HG03469 (cell line): ENCODE measurements at regions not wholly inside any gene's neighbourhood (a gene's known extent, or its start where the extent isn't known, plus 50 kb on each side); places are given as distances from the start of the nearest gene placed in this dataset.

ENCODE experiments used
- ATAC-seq: cut with Tn5 transposase; IDR thresholded peaks from one replicate; pipeline ENCODE4 v1.9.1; 2021; ENCODE audit warnings: mild to moderate bottlenecking, moderate library complexity, moderate number of reproducible peaks; ENCODE audit not compliant: unreplicated experiment

DNA sequence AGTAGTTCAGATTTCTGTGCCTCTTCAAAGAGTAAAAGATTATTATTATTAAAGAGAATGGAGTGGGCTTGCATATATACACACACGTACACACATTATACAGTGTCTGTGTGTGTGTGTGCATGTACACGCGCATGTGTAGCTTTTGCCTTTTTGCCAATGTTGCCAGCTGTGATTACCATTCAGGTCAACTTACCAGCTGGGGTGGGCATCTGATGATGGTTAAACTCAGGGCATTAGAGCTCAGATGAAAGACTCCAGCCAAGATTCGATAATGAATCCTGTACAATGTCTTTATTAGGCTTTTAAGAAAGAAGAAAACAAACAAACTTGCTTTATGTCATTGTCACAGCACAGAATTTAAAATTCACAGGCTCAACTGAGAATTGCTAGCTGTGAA, 296.5 kb upstream of the DMAC1 start:
- ATAC-seq: no peak

DNA sequence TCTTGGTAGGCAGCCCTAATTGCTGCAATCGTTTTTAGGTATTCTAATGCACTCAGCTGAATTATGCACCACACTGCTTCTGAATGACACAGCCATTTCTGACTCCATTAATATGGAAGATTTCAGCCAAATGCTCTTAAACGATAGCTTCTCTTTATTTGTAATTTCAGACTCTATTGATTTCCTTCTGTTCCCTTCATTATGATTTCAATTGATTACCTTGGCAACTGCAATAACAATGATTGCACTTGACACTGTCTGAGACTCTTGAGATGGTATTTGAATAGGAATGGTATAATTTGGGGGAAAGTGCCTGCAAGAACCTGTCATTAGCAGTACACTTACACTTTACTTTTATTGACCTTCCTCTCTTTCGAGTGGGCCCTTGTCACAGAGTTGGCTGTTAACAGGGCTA, 296.1 kb upstream of the DMAC1 start:
- ATAC-seq: no peak

DNA sequence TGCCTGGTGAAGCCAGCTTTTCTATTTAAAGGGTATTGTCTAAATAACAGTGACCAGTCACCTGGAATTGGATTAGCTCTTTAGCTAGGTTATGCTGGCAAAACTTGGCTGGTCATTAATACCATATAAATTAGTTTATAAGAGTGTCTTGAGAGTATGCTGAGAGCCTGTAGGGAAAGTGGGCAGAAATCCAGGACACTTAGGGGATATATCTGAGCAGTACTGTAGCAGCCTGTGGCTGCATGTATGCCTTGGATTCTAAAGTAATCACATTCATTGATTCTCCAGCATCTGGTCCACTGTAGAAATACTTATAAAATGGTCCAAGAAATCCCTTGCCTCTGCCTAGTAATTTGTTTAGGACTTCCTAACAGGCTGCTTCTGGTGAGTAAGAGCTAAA, 288.9 kb upstream of the DMAC1 start:
- no peak for ATAC-seq

DNA sequence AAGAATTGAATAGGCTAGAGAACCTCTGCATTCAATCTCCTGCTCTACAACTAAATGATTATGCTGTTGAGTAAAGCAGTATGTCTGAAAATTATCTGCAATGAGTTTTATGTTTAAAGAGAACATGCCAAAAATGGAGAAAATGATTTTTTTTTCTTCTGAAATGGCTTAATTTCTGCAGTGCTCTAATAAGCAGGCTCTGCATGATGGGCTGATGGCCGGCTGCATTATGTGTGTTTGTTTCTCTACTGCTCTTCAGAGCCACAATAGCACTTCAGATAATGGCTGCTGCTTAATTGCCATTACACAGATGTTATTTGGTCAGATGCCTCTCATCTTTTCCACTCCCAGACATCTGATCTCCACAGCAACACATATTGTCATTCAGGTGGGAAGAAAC, 286.4 kb upstream of the DMAC1 start:
- no peak for ATAC-seq

DNA sequence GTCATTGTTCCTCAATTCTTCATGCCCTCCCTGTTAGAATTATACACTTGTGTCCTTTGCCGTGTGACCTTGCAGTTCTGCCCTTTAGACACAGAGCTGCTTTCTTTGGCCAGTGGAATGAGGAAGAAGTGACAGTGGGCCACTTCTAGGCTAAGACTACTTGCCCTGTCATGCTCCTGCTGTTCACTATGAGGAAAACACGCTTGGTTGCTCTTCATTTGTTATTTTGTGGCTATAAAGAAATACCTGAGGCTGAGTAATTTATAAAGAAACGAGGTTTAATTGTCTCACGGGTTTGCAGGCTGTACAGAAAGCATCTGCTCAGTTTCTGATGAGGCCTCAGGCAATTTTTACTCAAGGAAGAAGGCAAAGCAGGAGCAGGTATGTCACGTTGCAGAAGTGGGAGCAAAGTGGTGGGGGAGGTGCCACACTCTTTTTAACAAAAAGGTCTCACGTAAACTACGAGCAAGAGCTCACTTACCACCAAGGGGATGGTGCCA, 279.1 kb upstream of the DMAC1 start:
- ATAC-seq: no peak

DNA sequence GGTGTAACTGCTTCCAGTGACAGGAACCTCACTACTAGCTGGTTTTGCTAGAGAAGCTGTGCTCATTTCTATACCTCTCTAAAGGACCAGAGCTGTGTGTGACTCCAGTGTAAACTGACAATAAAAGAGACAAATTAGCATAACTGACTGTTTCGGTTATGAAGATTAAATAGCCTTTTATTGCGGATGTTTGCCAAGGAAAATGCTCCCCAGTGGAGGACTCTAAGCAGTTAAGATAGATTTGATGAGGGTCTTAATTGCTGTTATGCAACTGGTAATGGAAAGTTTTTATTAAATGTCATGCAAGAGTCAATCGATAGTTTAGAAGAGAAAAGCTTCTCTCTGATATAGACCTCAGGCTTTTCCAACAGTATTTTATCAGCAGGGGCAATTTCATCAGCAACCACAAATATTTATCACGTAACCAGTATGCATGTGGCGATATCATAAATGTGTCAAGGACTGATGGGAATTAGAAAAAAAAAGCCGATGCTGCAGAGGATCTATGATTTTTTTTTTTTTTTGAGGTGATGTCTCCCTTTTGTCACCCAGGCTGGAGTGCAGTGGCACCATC, 275.2 kb upstream of the DMAC1 start:
- ATAC-seq: no peak

DNA sequence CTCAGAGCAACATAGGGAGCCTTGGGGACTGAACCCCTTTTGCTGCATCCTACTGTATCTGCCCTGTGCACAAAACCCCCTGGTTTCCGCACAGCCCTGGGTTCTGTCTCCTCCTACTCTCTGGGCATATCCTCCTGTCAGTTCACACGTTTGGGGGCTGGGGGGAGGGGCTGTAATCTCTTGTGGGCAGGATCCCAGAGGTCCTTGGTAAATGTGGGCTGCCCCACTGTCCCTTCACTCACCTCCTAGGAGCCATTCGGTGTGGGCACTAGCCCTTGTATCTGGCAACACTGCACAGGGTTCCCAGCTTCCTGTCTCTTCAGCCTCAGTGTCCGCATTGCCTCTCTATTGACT, 271.8 kb upstream of the DMAC1 start:
- ATAC-seq: no peak

DNA sequence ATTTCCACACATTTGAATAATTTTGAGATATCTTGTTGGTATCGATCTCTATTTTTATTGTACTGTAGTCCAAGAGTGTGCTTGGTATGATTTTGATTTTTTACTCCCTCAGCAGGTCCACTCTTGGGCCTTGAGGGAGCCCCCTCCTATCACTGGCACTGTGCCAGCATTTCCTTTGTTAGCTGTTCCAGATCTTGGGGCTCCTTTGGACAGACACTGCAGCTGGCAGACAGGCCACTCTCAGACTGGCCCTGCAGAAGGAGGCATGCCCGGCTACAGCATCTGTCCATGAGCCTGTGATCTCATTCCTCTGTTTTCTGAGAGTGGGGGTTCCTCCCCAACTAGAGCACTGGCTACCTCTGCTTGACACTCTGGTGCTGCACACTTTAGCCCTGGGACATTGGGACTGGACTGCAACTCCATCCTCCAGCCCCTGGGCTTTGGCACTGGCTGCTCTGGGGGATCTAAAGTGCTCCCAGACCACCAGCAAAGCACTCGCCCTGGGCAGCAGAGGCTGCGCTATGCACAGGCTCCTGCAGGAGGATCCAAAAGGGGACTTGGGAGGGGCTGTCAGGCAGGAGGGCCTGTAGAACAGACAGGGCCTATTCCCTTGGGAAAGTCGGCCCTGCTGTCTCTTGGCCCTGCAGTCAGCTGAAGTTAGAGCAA, 271.3 kb upstream of the DMAC1 start:
- no peak for ATAC-seq

DNA sequence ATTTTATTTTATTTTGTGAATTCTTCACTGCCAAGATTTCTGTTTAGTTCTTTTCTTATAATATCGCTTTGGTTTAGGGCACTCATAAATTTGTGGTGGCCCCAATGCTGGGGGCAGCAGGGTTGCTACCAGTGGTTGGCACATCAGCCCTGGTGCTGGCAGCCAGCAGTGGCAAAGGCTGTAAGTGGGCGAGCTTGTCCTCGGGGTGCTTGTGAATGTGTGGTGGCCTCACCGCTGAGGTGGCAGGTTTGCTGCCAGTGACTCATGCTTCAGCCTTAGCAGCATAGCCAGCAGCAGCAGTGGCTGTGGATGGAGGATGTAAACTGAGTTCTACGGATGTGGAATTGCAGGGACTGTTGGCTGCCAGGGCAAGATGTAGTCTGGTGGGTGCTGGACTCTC, 262.9 kb upstream of the DMAC1 start:
- ATAC-seq: no peak

DNA sequence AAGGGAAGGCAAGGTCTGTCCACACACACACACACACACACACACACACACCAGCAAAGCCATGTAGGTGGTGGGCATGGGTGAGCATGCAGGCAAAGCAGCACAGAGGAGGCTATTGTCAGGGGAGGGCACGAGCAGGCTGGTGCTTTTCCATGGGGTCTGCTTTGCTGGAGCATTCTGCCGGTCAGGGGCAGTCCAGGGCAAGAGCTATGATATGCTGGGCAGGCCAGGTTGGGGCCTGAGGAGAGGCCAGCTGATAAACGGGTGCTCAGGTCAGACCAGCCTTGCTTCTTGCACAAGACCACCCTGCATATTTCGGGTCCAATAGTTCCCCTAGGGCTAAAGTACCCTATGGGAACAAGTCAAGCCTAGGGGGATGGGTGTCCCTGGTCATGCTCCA, 253.9 kb upstream of the DMAC1 start:
- ATAC-seq: no peak

DNA sequence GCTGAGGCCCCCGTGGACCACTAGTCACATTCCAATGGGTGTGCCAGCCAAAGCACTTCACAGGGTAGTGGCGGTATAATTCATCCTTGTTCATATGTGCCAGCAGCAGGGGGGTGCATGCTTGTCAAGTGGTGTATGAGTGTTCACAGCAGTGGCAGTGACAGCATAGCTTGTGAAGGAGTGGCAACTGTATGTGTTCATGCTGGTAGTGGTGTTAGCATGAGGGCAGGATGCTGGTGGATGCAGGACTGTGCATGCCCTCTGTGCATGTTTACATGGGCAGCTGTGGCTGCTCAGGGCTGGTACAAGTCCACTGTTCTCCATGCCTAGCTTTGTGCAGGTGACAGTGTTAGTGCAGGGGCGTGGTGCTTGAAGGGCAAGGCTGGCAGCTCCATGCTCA, 253.4 kb upstream of the DMAC1 start:
- ATAC-seq: no peak

DNA sequence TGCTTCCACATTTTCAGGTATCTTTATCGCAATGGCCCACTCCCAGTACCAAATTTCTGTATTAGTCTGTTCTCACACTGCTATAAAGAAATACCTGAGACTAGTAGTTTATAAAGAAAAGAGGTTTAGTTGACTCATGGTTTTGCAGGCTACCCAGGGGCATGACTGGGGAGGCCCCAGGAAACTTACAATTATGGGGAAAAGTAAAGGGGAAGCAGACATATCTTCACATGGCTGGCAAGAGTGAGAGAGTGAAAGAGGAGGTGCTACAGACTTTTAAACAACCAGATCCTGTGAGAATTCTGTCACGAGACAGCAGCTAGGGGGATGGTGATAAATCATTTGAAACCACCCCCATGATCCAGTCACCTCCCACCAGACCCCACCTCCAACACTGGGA, 238.2 kb upstream of the DMAC1 start:
- no peak for ATAC-seq

DNA sequence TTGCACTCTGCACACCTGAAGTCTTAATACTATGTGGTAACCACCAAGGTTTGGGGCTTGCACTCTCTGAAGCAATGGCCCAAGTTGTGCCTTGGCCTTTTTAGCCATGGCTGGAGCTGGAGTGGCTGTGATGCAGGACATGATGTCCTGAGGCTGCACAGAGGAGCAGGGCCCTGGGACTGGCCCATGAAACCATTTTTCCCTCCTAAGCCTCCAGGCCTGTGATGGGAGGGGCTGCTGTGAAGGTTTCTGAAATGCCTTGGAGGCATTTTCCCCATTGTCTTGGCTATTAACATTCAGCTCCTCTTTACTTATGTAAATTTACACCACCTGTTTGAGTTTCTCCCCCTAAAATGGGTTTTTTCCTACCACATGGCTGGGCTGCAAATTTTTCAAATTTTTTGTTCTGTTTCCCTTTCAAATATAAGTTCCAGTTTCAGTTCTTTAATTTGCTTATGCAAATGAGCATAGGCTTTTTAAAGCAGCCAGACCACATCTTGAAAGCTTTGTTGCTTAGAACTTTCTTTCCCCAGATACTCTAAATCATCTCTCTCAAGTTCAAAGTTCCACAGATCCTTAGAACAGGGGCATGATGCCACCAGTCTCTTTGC, 237.4 kb upstream of the DMAC1 start:
- ATAC-seq: no peak

DNA sequence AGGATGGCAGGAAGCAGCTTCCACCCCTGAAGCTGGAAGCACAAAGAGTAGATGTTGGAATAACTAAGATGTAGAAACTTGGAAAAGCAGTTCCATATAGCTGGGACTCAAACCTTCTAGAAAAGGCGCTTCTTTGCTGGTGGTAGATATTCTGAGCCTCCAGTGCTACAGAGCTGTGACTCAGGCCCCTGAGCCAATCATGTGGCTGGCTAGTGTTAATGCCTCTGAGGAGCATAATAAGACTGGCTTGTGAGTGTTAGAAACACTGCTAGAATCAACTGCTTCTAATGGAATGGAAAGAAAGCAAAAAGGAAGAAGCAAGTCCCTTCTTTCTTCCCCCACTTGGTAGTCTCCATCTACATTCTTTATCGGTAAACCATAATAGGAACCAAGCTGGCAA, 234.2 kb upstream of the DMAC1 start:
- ATAC-seq: no peak

DNA sequence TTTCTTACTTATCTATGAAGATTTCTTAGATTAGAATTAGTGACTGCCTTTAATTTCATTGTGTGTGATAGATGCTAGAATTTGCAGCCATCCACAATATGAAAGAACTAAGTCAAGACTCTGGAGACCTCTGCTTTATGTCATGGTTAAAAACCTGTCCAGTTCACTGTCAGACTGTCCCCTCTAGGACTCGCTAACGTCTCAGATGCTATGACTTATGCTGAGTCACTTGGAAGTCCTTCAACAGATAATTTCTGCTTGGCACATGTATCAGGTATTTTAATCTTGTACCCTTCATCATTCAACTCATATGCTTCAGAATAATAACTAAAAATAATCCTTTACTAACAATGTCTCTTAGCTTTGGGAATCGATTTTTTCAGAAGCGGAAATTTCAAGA, 230.5 kb upstream of the DMAC1 start:
- ATAC-seq: no peak

DNA sequence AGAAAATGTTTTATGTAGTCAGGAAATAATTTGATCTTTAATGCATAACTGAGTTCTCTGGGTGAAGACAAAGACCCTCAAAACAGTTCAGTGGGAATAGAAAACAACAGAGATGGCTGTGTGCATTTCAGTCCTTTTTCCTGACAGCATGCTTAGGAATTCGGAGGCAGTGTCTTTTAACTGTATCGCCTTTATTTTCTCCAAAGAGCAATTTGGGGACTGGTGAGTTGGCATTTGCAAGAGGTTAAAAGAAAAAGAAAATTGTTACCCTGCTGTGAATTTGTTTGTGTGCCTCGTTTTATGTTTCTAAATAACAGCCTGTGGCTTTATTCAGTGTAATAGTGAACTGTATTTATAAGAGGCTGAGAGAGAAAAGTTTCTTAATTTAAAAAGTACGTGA, 227.8 kb upstream of the DMAC1 start:
- no peak for ATAC-seq

DNA sequence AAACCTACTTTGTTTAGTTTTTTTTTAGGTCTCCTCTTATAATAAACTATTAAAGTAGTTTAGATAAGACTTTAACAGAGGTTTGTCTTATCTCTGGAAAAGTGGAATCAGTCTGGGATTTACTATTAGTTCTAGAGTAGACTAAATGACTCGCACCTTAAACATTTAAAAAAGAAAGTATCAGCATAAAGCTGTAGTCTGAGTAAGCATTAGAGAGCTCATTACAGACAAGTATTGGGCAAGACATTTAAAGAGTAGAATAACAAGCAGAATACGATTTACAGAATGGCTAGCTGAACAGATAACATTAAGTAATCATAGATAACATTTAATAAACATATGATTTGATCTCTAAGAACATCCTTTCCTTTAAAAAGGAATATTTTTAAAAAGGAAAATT, 226.0 kb upstream of the DMAC1 start:
- ATAC-seq: no peak

DNA sequence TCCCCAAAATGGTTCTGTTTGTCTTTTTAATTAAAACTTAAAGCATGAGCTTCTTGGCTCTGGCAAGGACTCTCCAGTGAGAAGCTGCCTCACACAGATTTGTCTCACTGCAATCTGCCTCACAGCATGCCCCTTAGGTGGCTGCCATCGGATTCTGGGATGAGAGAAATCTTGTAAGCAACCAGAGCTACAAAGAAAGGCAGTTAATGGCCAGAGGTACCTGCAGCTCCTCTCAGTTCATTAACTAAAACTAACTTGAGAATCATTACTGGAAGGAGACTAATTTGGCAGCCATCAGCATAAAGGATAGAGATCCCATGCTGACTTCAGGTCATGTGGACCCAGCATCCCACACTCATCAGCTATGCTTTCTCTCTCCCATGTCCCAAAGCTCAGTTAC, 220.6 kb upstream of the DMAC1 start:
- no peak for ATAC-seq

DNA sequence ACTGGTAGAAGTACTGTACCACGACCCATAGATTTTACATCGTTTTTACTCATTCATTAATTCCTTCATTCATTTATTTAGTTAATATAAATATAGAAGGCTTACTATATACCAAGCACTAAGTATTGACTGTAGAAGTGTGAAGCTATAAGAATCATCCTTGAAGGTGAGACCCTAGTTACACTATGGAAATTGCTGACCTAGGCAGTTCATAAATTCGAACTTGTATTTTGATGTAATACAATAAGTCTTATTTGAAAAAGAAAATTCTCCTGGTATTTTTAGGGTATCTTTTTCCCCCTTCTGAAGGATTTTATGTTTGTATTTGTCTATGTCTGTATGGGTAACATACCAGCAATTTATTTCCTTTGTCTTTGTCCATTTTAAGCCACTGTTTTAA, 220.1 kb upstream of the DMAC1 start:
- ATAC-seq: no peak

DNA sequence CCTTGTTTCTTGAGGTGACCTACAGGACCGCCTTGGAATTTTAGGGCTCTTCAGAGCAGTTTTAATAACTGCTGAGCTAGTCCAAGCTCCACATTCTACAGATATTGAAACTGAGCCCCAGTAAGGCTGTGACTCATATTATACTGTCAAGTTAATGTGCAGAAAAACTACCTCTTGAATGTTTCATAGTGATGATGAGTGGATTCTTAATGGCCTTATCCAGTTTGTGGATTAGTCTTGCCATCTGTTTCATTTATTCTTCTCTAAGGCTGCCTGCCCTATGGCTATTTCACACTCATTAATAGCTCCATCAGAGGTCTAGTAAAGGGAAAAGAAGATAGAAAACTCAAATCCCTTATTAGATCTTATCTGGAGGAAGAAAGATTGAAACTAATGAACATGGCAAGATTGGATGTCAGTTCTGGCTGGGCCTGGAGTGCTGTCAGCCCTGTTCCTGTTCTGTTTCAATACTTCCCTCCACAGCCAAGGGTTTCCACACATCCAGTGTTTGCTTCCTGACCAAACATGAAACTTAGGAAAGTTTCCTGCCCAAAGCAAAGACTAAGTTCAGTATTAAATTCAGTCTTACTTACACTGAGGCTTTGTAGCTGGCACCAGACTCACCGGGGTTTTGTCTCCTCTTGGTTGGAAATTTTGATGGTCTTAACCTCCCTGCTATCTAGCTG, 215.6 kb upstream of the DMAC1 start:
- ATAC-seq: no peak

DNA sequence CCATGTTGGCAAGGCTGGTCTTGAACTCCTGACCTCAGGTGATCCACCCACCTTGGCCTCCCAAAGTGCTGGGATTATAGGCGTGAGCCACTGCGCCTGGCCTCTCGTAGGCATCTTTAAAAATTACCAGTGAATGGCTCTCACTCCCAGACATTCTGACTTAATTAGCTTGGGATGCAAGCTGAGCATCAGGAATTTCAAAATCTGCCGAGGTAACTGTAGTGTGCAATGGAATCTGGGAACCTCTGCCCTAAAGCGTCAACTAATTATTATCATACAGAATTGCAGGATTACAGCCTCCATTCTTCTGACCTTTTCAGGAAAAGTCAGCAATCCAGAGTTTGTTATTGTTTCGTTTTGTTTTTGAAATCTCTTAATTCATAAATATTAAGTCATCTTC, 213.4 kb upstream of the DMAC1 start:
- ATAC-seq: no peak

DNA sequence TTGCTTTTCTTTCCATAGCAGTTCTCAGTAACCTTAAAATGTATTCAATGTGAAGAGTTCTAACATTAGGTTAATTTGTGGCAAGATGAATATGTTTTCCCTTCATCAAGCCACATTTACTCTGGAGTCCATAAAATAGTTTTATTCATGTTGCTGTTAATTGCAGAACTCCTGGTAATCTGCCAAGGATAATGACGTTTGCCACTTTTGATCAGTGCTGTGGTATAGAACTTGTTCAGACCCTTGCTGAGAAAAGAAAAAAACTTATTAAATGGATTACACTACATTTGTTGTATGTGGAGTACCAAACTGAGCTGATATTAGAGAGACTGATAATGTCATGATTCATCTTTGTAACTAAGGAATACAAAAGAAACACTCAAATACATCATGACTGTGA, 212.4 kb upstream of the DMAC1 start:
- no peak for ATAC-seq
